SU-DHL-6 (cell line): ENCODE measurements at regions not wholly inside any gene's neighbourhood (a gene's known extent, or its start where the extent isn't known, plus 50 kb on each side); places are given as distances from the start of the nearest gene placed in this dataset.

ENCODE experiments used
- H2AFZ ChIP-seq: fragments of 200-600 bp; sonication (generic); 2 replicates; pipeline ENCODE4 v1.6.1; 2014; ENCODE audit warnings: low read depth, mild to moderate bottlenecking, moderate library complexity, mixed read lengths, antibody characterized with exemption, low read length; ENCODE audit not compliant: severe bottlenecking
- H3F3A ChIP-seq: fragments of 200-600 bp; shearing (Covaris generic); 2 replicates; pipeline ENCODE4 v1.6.0; 2016; ENCODE audit warnings: antibody characterized with exemption, mild to moderate bottlenecking; ENCODE audit not compliant: insufficient read depth
- H3K27ac ChIP-seq: fragments of 200-600 bp; sonication (generic); 2 replicates; pipeline ENCODE4 v1.5.1; 2016; ENCODE audit warnings: low read depth, mild to moderate bottlenecking, low read length, moderate library complexity, mixed read lengths
- H3K27me3 ChIP-seq: fragments of 200-600 bp; sonication (generic), shearing (Covaris generic); 2 replicates; pipeline ENCODE4 v1.6.0; 2014; ENCODE audit warnings: mild to moderate bottlenecking, low read length
- H3K36me3 ChIP-seq: fragments of 200-600 bp; sonication (generic); 2 replicates; pipeline ENCODE4 v1.6.1; 2014; ENCODE audit warnings: mild to moderate bottlenecking, low read length, mixed read lengths
- H3K4me2 ChIP-seq: fragments of 300-600, 200-600 bp; shearing (Covaris generic), sonication (generic); 2 replicates; pipeline ENCODE4 v1.6.0; 2014; ENCODE audit warnings: low read length, low read depth, mild to moderate bottlenecking; ENCODE audit not compliant: poor library complexity, severe bottlenecking
- H3K4me3 ChIP-seq: fragments of 200-600 bp; sonication (generic); 2 replicates; pipeline ENCODE4 v1.5.1; 2014; ENCODE audit warnings: antibody characterized with exemption, low read length, mild to moderate bottlenecking, mixed read lengths; ENCODE audit not compliant: insufficient read depth, poor library complexity, severe bottlenecking
- H3K79me2 ChIP-seq: fragments of 200-600 bp; sonication (generic); 2 replicates; pipeline ENCODE4 v1.6.1; 2014; ENCODE audit warnings: mild to moderate bottlenecking, low read length, moderate library complexity; ENCODE audit not compliant: insufficient read depth
- H3K9ac ChIP-seq: fragments of 200-600 bp; sonication (generic); 2 replicates; pipeline ENCODE4 v1.7.0; 2014; ENCODE audit warnings: mild to moderate bottlenecking, low read length
- H3K9me2 ChIP-seq: fragments of 200-600 bp; sonication (generic); replicated peaks from 2 replicates; pipeline ENCODE4 v1.6.1; 2014; ENCODE audit warnings: low read length; ENCODE audit not compliant: insufficient read depth
- H3K9me3 ChIP-seq: fragments of 200-600 bp; sonication (generic); 2 replicates; pipeline ENCODE4 v1.6.1; 2014; ENCODE audit warnings: low read length, mixed read lengths; ENCODE audit not compliant: insufficient read depth
- H4K20me1 ChIP-seq: fragments of 200-600 bp; sonication (generic); 2 replicates; pipeline ENCODE4 v1.6.1; 2014; ENCODE audit warnings: low read depth, mild to moderate bottlenecking, antibody characterized with exemption, low read length, moderate library complexity, mixed read lengths
- EZH2phosphoT487 ChIP-seq: fragments of 200-600 bp; sonication (generic), shearing (Covaris generic); conservative IDR thresholded peaks from 2 replicates; pipeline ENCODE4 v1.6.1; 2018; ENCODE audit warnings: mild to moderate bottlenecking, antibody characterized with exemption, low read length, moderate library complexity, mixed read lengths
- TF ChIP-seq, protein P1 (sequence below): fragments of 200-600 bp; sonication (generic); IDR thresholded peaks from one replicate; pipeline ENCODE4 v1.5.1; 2017; ENCODE audit warnings: antibody characterized with exemption, mild to moderate bottlenecking, low read length, moderate library complexity; ENCODE audit not compliant: insufficient read depth, poor library complexity, severe bottlenecking

DNA sequence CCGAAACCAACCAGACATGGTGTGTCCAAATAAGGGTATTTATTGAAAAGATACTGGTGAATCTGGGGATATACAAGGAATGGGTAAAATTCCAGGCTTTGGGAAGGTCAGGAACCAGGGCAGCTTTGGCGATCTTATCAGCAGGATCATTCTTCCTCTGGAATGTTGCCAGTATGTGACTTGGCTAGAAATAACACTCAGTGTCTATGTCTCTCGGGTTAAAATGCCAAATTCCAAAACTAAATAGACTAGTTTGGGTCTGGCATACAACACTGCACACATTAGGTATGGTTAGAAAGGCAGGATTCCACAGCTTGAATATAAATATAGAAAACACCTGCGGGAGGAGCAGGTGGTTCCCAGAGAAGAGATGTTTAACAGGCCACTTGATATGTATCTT, 220.2 kb upstream of the CD96 start:
- Histone ChIP-seq H4K20me1 (no peaks in the 10 kb centered on the region), H3K9me3 (no peaks in the 10 kb centered on the region), H3K27me3 (no peaks in the 10 kb centered on the region), H2AFZ (no peak overlapping the region), H3K4me3 (no peak overlapping the region), H3F3A (no peaks in the 10 kb centered on the region), H3K4me2 (no peak overlapping the region), H3K79me2 (no peaks in the 10 kb centered on the region), H3K9ac (no peak overlapping the region), H3K27ac (no peak overlapping the region), H3K36me3 (no peaks in the 10 kb centered on the region), H3K9me2 (no peaks in the 10 kb centered on the region)
- TF ChIP-seq, protein P1, sequence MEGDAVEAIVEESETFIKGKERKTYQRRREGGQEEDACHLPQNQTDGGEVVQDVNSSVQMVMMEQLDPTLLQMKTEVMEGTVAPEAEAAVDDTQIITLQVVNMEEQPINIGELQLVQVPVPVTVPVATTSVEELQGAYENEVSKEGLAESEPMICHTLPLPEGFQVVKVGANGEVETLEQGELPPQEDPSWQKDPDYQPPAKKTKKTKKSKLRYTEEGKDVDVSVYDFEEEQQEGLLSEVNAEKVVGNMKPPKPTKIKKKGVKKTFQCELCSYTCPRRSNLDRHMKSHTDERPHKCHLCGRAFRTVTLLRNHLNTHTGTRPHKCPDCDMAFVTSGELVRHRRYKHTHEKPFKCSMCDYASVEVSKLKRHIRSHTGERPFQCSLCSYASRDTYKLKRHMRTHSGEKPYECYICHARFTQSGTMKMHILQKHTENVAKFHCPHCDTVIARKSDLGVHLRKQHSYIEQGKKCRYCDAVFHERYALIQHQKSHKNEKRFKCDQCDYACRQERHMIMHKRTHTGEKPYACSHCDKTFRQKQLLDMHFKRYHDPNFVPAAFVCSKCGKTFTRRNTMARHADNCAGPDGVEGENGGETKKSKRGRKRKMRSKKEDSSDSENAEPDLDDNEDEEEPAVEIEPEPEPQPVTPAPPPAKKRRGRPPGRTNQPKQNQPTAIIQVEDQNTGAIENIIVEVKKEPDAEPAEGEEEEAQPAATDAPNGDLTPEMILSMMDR: no peak
- TF ChIP-seq EZH2phosphoT487: no peak

DNA sequence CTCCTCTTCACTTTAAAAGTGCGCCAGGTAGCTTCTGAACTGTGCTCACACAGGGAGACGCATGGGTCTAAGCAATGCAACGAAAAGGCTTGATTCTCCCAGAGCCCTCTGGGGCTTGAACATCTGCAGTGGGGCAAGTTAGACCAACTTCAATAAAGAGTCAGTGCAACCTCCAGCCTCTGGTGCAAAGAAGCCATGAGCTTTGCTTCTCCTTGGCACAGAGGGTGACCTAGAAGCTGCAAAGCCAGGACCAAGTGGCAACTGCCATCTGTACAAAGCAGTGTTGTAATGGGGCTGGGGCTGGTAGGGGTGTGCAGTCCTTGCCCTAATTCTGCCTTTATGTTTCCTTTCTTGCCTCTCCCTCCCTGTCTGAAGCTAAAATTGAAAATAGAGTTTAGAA, 219.0 kb upstream of the CD96 start:
- H3K79me2 ChIP-seq: no peaks in the 10 kb centered on the region
- no peak overlapping the region for H3K9ac ChIP-seq
- no peaks in the 10 kb centered on the region for H3K36me3 ChIP-seq
- H2AFZ ChIP-seq: no peak overlapping the region
- TF ChIP-seq, protein P1: no peak
- TF ChIP-seq EZH2phosphoT487: no peak
- H3K9me3 ChIP-seq: no peaks in the 10 kb centered on the region
- H3K27me3 ChIP-seq: no peaks in the 10 kb centered on the region
- H3K4me3 ChIP-seq: no peak overlapping the region
- H3K9me2 ChIP-seq: no peaks in the 10 kb centered on the region
- H3F3A ChIP-seq: no peaks in the 10 kb centered on the region
- no peak overlapping the region for H3K27ac ChIP-seq
- no peak overlapping the region for H3K4me2 ChIP-seq
- H4K20me1 ChIP-seq: no peaks in the 10 kb centered on the region

DNA sequence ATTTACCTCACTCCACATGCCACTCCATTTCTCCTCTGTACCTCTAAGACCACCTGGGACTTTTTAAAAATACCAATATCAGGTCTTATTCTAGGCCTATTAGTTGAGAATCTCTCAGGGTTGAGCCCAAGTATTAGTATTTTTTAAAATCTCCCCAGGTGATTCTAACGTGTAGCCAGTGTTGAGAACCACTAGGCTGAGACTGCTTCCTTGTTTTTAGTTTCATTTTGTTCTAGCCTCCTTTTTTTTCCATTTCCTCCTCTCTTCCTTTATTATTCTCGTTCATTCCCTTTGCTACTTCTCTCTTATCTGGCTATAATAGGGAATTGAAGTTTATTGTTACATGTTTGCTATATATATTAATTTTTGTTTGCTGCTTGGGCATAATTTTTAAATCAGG, 217.8 kb upstream of the CD96 start:
- H3F3A ChIP-seq: no peaks in the 10 kb centered on the region
- no peak overlapping the region for H2AFZ ChIP-seq
- no peak overlapping the region for H3K4me3 ChIP-seq
- H3K36me3 ChIP-seq: no peaks in the 10 kb centered on the region
- no peak overlapping the region for H3K9ac ChIP-seq
- no peaks in the 10 kb centered on the region for H3K79me2 ChIP-seq
- no peaks in the 10 kb centered on the region for H3K9me3 ChIP-seq
- no peak for TF ChIP-seq EZH2phosphoT487
- TF ChIP-seq, protein P1: no peak
- H4K20me1 ChIP-seq: no peaks in the 10 kb centered on the region
- H3K27ac ChIP-seq: no peak overlapping the region
- no peak overlapping the region for H3K4me2 ChIP-seq
- no peaks in the 10 kb centered on the region for H3K9me2 ChIP-seq
- no peaks in the 10 kb centered on the region for H3K27me3 ChIP-seq

DNA sequence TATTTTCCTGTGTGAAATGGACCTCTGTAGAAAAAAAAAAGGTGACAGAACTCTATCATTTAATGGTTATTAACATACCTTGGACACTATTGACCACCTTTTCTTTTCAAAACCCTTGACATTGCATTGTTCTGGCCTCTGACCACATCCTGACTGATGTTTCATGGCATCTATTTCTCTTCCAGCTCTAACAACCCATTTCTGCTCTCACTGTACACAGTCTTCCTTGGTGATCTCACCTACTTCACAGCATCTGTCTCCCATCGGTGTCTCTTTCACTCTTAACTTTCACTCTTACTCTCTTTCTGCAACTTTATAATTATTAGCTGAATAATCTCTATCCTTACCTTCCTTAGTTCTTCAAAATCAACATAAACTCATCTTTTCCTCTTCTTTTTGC, 217.4 kb upstream of the CD96 start:
- H3F3A ChIP-seq: no peaks in the 10 kb centered on the region
- no peak overlapping the region for H3K4me2 ChIP-seq
- no peak overlapping the region for H3K27ac ChIP-seq
- no peaks in the 10 kb centered on the region for H3K9me2 ChIP-seq
- TF ChIP-seq, protein P1: no peak
- TF ChIP-seq EZH2phosphoT487: no peak
- H3K9me3 ChIP-seq: no peaks in the 10 kb centered on the region
- no peak overlapping the region for H2AFZ ChIP-seq
- H3K27me3 ChIP-seq: no peaks in the 10 kb centered on the region
- H3K9ac ChIP-seq: no peak overlapping the region
- no peaks in the 10 kb centered on the region for H4K20me1 ChIP-seq
- H3K4me3 ChIP-seq: no peak overlapping the region
- no peaks in the 10 kb centered on the region for H3K79me2 ChIP-seq
- H3K36me3 ChIP-seq: no peaks in the 10 kb centered on the region
